Glutamatergic neuron (in vitro differentiated cells): ENCODE measurements at regions not wholly inside any gene's neighbourhood (a gene's known extent, or its start where the extent isn't known, plus 50 kb on each side); places are given as distances from the start of the nearest gene placed in this dataset.

Source experiments
- DNase-seq: peaks from one replicate; pipeline ENCODE4 v3.0.0; 2022
- H3K27ac Mint-ChIP-seq: one replicate; pipeline ENCODE4 v1.8.0; 2020; ENCODE audit warnings: mild to moderate bottlenecking, mixed read lengths, inconsistent platforms; ENCODE audit not compliant: unreplicated experiment
- H3K27me3 Mint-ChIP-seq: one replicate; pipeline ENCODE4 v1.8.0; 2020; ENCODE audit warnings: mild to moderate bottlenecking, moderate library complexity, mixed read lengths, inconsistent platforms; ENCODE audit not compliant: unreplicated experiment
- H3K36me3 Mint-ChIP-seq: one replicate; pipeline ENCODE4 v1.8.0; 2020; ENCODE audit warnings: mild to moderate bottlenecking, mixed read lengths, inconsistent platforms; ENCODE audit not compliant: unreplicated experiment
- H3K4me1 Mint-ChIP-seq: one replicate; pipeline ENCODE4 v1.8.0; 2020; ENCODE audit warnings: mild to moderate bottlenecking, low read depth, mixed read lengths, inconsistent platforms; ENCODE audit not compliant: unreplicated experiment
- H3K4me3 Mint-ChIP-seq: one replicate; pipeline ENCODE4 v1.8.0; 2020; ENCODE audit warnings: mild to moderate bottlenecking, mixed read lengths, inconsistent platforms; ENCODE audit not compliant: unreplicated experiment
- H3K9me3 Mint-ChIP-seq: one replicate; pipeline ENCODE4 v1.8.0; 2020; ENCODE audit warnings: mild to moderate bottlenecking, moderate library complexity, mixed read lengths, inconsistent platforms; ENCODE audit not compliant: unreplicated experiment
- TF ChIP-seq, protein P1 (sequence below): fragments of 200-600 bp; sonication (generic); IDR thresholded peaks from one replicate; pipeline ENCODE4 v1.5.0; 2021; ENCODE audit not compliant: partially characterized antibody, unreplicated experiment

- no peak for DNase-seq
- no peaks in the 10 kb centered on the region for H3K4me1 Mint-ChIP-seq
- no peak overlapping the region for H3K27ac Mint-ChIP-seq
- TF ChIP-seq, protein P1, sequence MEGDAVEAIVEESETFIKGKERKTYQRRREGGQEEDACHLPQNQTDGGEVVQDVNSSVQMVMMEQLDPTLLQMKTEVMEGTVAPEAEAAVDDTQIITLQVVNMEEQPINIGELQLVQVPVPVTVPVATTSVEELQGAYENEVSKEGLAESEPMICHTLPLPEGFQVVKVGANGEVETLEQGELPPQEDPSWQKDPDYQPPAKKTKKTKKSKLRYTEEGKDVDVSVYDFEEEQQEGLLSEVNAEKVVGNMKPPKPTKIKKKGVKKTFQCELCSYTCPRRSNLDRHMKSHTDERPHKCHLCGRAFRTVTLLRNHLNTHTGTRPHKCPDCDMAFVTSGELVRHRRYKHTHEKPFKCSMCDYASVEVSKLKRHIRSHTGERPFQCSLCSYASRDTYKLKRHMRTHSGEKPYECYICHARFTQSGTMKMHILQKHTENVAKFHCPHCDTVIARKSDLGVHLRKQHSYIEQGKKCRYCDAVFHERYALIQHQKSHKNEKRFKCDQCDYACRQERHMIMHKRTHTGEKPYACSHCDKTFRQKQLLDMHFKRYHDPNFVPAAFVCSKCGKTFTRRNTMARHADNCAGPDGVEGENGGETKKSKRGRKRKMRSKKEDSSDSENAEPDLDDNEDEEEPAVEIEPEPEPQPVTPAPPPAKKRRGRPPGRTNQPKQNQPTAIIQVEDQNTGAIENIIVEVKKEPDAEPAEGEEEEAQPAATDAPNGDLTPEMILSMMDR = no peak
- peaks cover 14% of the 10 kb centered on the region for H3K9me3 Mint-ChIP-seq
- no peaks in the 10 kb centered on the region for H3K27me3 Mint-ChIP-seq
- no peak overlapping the region for H3K4me3 Mint-ChIP-seq
- H3K36me3 Mint-ChIP-seq = peaks cover 13% of the 10 kb centered on the region
Measured at GRCh38 chr22:48687606-48688005, 1140.1 kb downstream of the BRD1 start.

DNA sequence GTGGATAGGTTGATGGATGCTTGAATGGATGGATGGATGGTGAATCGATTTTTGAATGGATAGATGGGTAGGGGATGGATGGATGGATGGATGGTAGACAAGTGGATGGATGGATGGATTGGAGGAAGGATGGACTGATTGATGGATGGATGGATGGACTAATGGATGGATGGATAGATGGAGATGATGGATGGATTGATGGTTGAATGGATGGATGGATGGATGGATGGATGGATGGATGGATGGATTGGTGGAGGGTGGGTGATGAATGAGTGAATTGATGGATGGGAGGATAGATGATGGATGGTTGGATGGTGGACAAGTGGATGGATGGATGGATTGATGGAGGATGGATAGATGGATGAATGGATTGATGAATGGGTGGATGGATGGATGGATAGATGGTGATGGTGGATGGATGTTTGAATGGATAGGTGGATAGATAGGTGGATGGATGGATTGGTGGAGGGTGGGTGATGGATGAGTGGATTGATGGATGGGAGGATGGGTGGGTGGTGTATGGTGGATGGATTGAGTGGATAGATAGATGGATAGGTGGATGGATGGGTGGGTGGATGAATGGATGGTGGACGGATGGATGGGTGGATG is 1140.9 kb downstream of the BRD1 start:
- peaks cover 15% of the 10 kb centered on the region for H3K36me3 Mint-ChIP-seq
- H3K4me1 Mint-ChIP-seq = no peaks in the 10 kb centered on the region
- H3K4me3 Mint-ChIP-seq = no peak overlapping the region
- no peak overlapping the region for H3K27ac Mint-ChIP-seq
- peaks cover 14% of the 10 kb centered on the region for H3K9me3 Mint-ChIP-seq
- no peak for DNase-seq
- TF ChIP-seq, protein P1 = no peak
- no peaks in the 10 kb centered on the region for H3K27me3 Mint-ChIP-seq

- Mint-ChIP-seq H3K4me3 (no peak overlapping the region), H3K4me1 (no peaks in the 10 kb centered on the region), H3K9me3 (peaks cover 12% of the 10 kb centered on the region), H3K36me3 (peaks cover 15% of the 10 kb centered on the region), H3K27me3 (no peaks in the 10 kb centered on the region), H3K27ac (no peak overlapping the region)
- TF ChIP-seq, protein P1 = no peak
- no peak for DNase-seq
Measured at GRCh38 chr22:48685767-48686166, 1141.9 kb downstream of the BRD1 start.

- TF ChIP-seq, protein P1 = no peak
- Mint-ChIP-seq H3K9me3 (peaks cover 13% of the 10 kb centered on the region), H3K4me3 (no peak overlapping the region), H3K27me3 (peaks cover 2% of the 10 kb centered on the region), H3K4me1 (no peaks in the 10 kb centered on the region), H3K36me3 (peaks cover 15% of the 10 kb centered on the region), H3K27ac (no peak overlapping the region)
- no peak for DNase-seq
Measured at GRCh38 chr22:48683640-48684039, 1144.0 kb downstream of the BRD1 start.

GRCh38 chr22:48682504-48682903 is 1145.2 kb downstream of the BRD1 start:
- H3K9me3 Mint-ChIP-seq = peaks cover 16% of the 10 kb centered on the region
- H3K27me3 Mint-ChIP-seq = peaks cover 2% of the 10 kb centered on the region
- no peak overlapping the region for H3K27ac Mint-ChIP-seq
- H3K4me3 Mint-ChIP-seq = no peak overlapping the region
- DNase-seq = no peak
- H3K4me1 Mint-ChIP-seq = no peaks in the 10 kb centered on the region
- peaks cover 15% of the 10 kb centered on the region for H3K36me3 Mint-ChIP-seq
- TF ChIP-seq, protein P1 = no peak
